IPS DF 19.7 (cell line): ENCODE measurements at regions not wholly inside any gene's neighbourhood (a gene's known extent, or its start where the extent isn't known, plus 50 kb on each side); places are given as distances from the start of the nearest gene placed in this dataset.

Experiments used
- DNase-seq: peaks from one replicate; pipeline ENCODE4 v3.0.0-alpha.2; 2013; ENCODE audit warnings: low read depth, low spot score

- no peak for DNase-seq
Observed at GRCh38 chr9:27625751-27626150, 52.5 kb upstream of the C9orf72 start.

- DNase-seq, result no peak
Observed at GRCh38 chr9:27626244-27627187, 53.2 kb upstream of the C9orf72 start.

- no peak for DNase-seq
Observed at GRCh38 chr9:27627188-27627564, 53.9 kb upstream of the C9orf72 start.

- no peak for DNase-seq
Observed at GRCh38 chr9:27628311-27628710, 55.0 kb upstream of the C9orf72 start.

- DNase-seq, result no peak
Observed at GRCh38 chr9:27629425-27629824, 56.1 kb upstream of the C9orf72 start.

GRCh38 chr9:27632254-27632653 is 59.0 kb upstream of the C9orf72 start:
- DNase-seq, result no peak

GRCh38 chr9:27633764-27634163 is 60.5 kb upstream of the C9orf72 start:
- DNase-seq, result no peak

GRCh38 chr9:27634879-27635278 is 61.6 kb upstream of the C9orf72 start:
- DNase-seq, result no peak

GRCh38 chr9:27638716-27639115 is 65.4 kb upstream of the C9orf72 start:
- no peak for DNase-seq

- DNase-seq, result no peak
Observed at GRCh38 chr9:27645161-27645840, 72.0 kb upstream of the C9orf72 start.

GRCh38 chr9:27653246-27653645 is 80.0 kb upstream of the C9orf72 start:
- DNase-seq, result no peak

- DNase-seq, result no peak
Observed at GRCh38 chr9:27653957-27654356, 80.7 kb upstream of the C9orf72 start.

GRCh38 chr9:27654629-27655285 is 81.5 kb upstream of the C9orf72 start:
- no peak for DNase-seq

- DNase-seq, result no peak
Observed at GRCh38 chr9:27655441-27655840, 82.2 kb upstream of the C9orf72 start.

GRCh38 chr9:27659001-27659400 is 85.7 kb upstream of the C9orf72 start:
- DNase-seq, result no peak

GRCh38 chr9:27659571-27659970 is 86.3 kb upstream of the C9orf72 start:
- no peak for DNase-seq

- DNase-seq, result no peak
Observed at GRCh38 chr9:27660148-27660547, 86.9 kb upstream of the C9orf72 start.

- DNase-seq, result no peak
Observed at GRCh38 chr9:27663526-27663925, 90.2 kb upstream of the C9orf72 start.

- DNase-seq, result no peak
Observed at GRCh38 chr9:27664121-27664779, 91.0 kb upstream of the C9orf72 start.

GRCh38 chr9:27665136-27665535 is 91.9 kb upstream of the C9orf72 start:
- DNase-seq, result peak; percentile 15

GRCh38 chr9:27668280-27668679 is 95.0 kb upstream of the C9orf72 start:
- DNase-seq, result no peak

- DNase-seq, result no peak
Observed at GRCh38 chr9:27671636-27672035, 98.4 kb upstream of the C9orf72 start.
